ENCODE measurements at regions not wholly inside any gene's neighbourhood (a gene's known extent, or its start where the extent isn't known, plus 50 kb on each side); places are given as distances from the start of the nearest gene placed in this dataset.

- H3K9me3 Mint-ChIP-seq (ENCODE audit: unreplicated experiment), result no peaks in the 10 kb centered on the region
- ChIA-PET POLR2A (interaction anchor here (1.1 kb wide), 1 partner anchor 11 kb away, joined by 3 read pairs; no protein-coding TSS in a partner anchor), CTCF (no interaction called here)
- no peak for DNase-seq (ENCODE audit: unreplicated experiment)
- TF ChIP-seq CTCF (IDR thresholded peaks at IDR 0.05; ENCODE audit: unreplicated experiment), result no peak
- no peak overlapping the region for H3K4me3 Mint-ChIP-seq (ENCODE audit: unreplicated experiment)
- H3K4me1 Mint-ChIP-seq (ENCODE audit: insufficient read depth, unreplicated experiment), result peaks cover 6% of the 10 kb centered on the region
- no peak overlapping the region for H3K27ac Mint-ChIP-seq (ENCODE audit: low read depth, unreplicated experiment)
- H3K27me3 Mint-ChIP-seq (ENCODE audit: insufficient read depth, unreplicated experiment), result no peaks in the 10 kb centered on the region
- H3K36me3 Mint-ChIP-seq (ENCODE audit: insufficient read depth, unreplicated experiment), result no peaks in the 10 kb centered on the region
- intact Hi-C loops (cut with micrococcal nuclease), result no loop called here
- no TSS peak for BruUV-seq (replicated peaks)
Observed at GRCh38 chr6:137754866-137755265, 112.2 kb upstream of the TNFAIP3 start.

GRCh38 chr6:137755284-137755683 lies 111.8 kb upstream of the TNFAIP3 start:
- intact Hi-C loops (cut with micrococcal nuclease), result no loop called here

GRCh38 chr6:137756788-137757187 lies 110.3 kb upstream of the TNFAIP3 start:
- ChIA-PET CTCF (no interaction called here), POLR2A (interaction anchor here (0.7 to 0.8 kb wide), 2 partner anchors 11 to 23 kb away, joined by 3 read pairs; no protein-coding TSS in a partner anchor)
- H3K9me3 Mint-ChIP-seq (ENCODE audit: unreplicated experiment), result no peaks in the 10 kb centered on the region
- DNase-seq (ENCODE audit: unreplicated experiment), result no peak
- H3K27ac Mint-ChIP-seq (ENCODE audit: low read depth, unreplicated experiment), result no peak overlapping the region
- no peak for TF ChIP-seq CTCF (IDR thresholded peaks at IDR 0.05; ENCODE audit: unreplicated experiment)
- H3K4me3 Mint-ChIP-seq (ENCODE audit: unreplicated experiment), result no peak overlapping the region
- intact Hi-C loops (cut with micrococcal nuclease), result no loop called here
- H3K36me3 Mint-ChIP-seq (ENCODE audit: insufficient read depth, unreplicated experiment), result no peaks in the 10 kb centered on the region
- H3K4me1 Mint-ChIP-seq (ENCODE audit: insufficient read depth, unreplicated experiment), result peaks cover 6% of the 10 kb centered on the region
- BruUV-seq (replicated peaks), result no TSS peak
- no peaks in the 10 kb centered on the region for H3K27me3 Mint-ChIP-seq (ENCODE audit: insufficient read depth, unreplicated experiment)

More at GRCh38 chr6:137755284-137755683, 111.8 kb upstream of the TNFAIP3 start:
- BruUV-seq (replicated peaks), result no TSS peak
- Mint-ChIP-seq H3K4me3 (ENCODE audit: unreplicated experiment) (no peak overlapping the region), H3K9me3 (ENCODE audit: unreplicated experiment) (no peaks in the 10 kb centered on the region), H3K27me3 (ENCODE audit: insufficient read depth, unreplicated experiment) (no peaks in the 10 kb centered on the region), H3K27ac (ENCODE audit: low read depth, unreplicated experiment) (no peak overlapping the region), H3K4me1 (ENCODE audit: insufficient read depth, unreplicated experiment) (peaks cover 6% of the 10 kb centered on the region), H3K36me3 (ENCODE audit: insufficient read depth, unreplicated experiment) (no peaks in the 10 kb centered on the region)
- TF ChIP-seq CTCF (IDR thresholded peaks at IDR 0.05; ENCODE audit: unreplicated experiment), result no peak
- ChIA-PET CTCF (no interaction called here), POLR2A (interaction anchor here (1.1 kb wide), 1 partner anchor 11 kb away, joined by 3 read pairs; no protein-coding TSS in a partner anchor)
- no peak for DNase-seq (ENCODE audit: unreplicated experiment)

- no TSS peak for BruUV-seq (replicated peaks)
- Mint-ChIP-seq H3K9me3 (ENCODE audit: unreplicated experiment) (no peaks in the 10 kb centered on the region), H3K4me1 (ENCODE audit: insufficient read depth, unreplicated experiment) (peaks cover under 1% of the 10 kb centered on the region), H3K36me3 (ENCODE audit: insufficient read depth, unreplicated experiment) (no peaks in the 10 kb centered on the region), H3K27ac (ENCODE audit: low read depth, unreplicated experiment) (no peak overlapping the region), H3K27me3 (ENCODE audit: insufficient read depth, unreplicated experiment) (no peaks in the 10 kb centered on the region), H3K4me3 (ENCODE audit: unreplicated experiment) (no peak overlapping the region)
- ChIA-PET POLR2A (interaction anchor here (1.0 kb wide), 1 partner anchor 11 kb away, joined by 3 read pairs; no protein-coding TSS in a partner anchor), CTCF (interaction anchor here (0.9 kb wide), 1 partner anchor 41 kb away, joined by 3 read pairs; no protein-coding TSS in a partner anchor)
- TF ChIP-seq CTCF (IDR thresholded peaks at IDR 0.05; ENCODE audit: unreplicated experiment), result no peak
- DNase-seq (ENCODE audit: unreplicated experiment), result no peak
- intact Hi-C loops (cut with micrococcal nuclease), result no loop called here
Observed at GRCh38 chr6:137758661-137759060, 108.4 kb upstream of the TNFAIP3 start.

Measured in MCF 10A (cell line).